Trophoblast cell (in vitro differentiated cells and primary cell): ENCODE measurements at regions not wholly inside any gene's neighbourhood (a gene's known extent, or its start where the extent isn't known, plus 50 kb on each side); places are given as distances from the start of the nearest gene placed in this dataset.
"Not testable (repeated sequence)": the region's sequence is repeated elsewhere in the genome, so short reads cannot be mapped to it uniquely, and the experiment has no call there.

Source experiments
- DNase-seq, 2 donors: peaks; one replicate each; pipeline ENCODE4 v3.0.0-alpha.2; 2016
- H2AFZ ChIP-seq: 2 replicates; pipeline ENCODE4 v1.6.1; 2013; ENCODE audit warnings: low read length, moderate library complexity, mild to moderate bottlenecking; ENCODE audit not compliant: insufficient read depth, poor library complexity
- H2AK5ac ChIP-seq: 2 replicates; pipeline ENCODE4 v1.6.1; 2013; ENCODE audit warnings: mild to moderate bottlenecking, low read length
- H2BK120ac ChIP-seq: 2 replicates; pipeline ENCODE4 v1.6.1; 2013; ENCODE audit warnings: low read length, mild to moderate bottlenecking, moderate library complexity; ENCODE audit not compliant: insufficient read depth, poor library complexity
- H2BK12ac ChIP-seq: 2 replicates; pipeline ENCODE4 v1.6.1; 2013; ENCODE audit warnings: mild to moderate bottlenecking, low read length, moderate library complexity
- H2BK5ac ChIP-seq: 2 replicates; pipeline ENCODE4 v1.6.1; 2013; ENCODE audit warnings: low read length, low read depth, moderate library complexity, mild to moderate bottlenecking; ENCODE audit not compliant: poor library complexity
- H3K14ac ChIP-seq: 2 replicates; pipeline ENCODE4 v1.6.1; 2013; ENCODE audit warnings: mild to moderate bottlenecking, low read length
- H3K18ac ChIP-seq: 2 replicates; pipeline ENCODE4 v1.6.1; 2013; ENCODE audit warnings: mild to moderate bottlenecking, low read length
- H3K23ac ChIP-seq: 2 replicates; pipeline ENCODE4 v1.6.1; 2013; ENCODE audit warnings: low read length
- H3K27ac ChIP-seq: 2 replicates; pipeline ENCODE4 v1.5.1; 2013; ENCODE audit warnings: low read depth, mild to moderate bottlenecking, inconsistent platforms, low read length, moderate library complexity
- H3K27me3 ChIP-seq: 2 replicates; pipeline ENCODE4 v1.6.1; 2013; ENCODE audit warnings: inconsistent platforms, mild to moderate bottlenecking, low read length, moderate library complexity; ENCODE audit not compliant: insufficient read depth
- H3K36me3 ChIP-seq, 2 experiments: 1 replicate in 1 of 2; 2 replicates in 1 of 2; pipeline ENCODE4 v1.6.1; 2013; ENCODE audit warnings: low read length in 2 of 2, mild to moderate bottlenecking in 2 of 2, moderate library complexity in 1 of 2; ENCODE audit not compliant: insufficient read depth in 2 of 2, control insufficient read depth in 1 of 2
- H3K4ac ChIP-seq: 2 replicates; pipeline ENCODE4 v1.6.1; 2013; ENCODE audit warnings: low read depth, mild to moderate bottlenecking, low read length, moderate library complexity
- H3K4me1 ChIP-seq, 2 experiments: 1 replicate in 1 of 2; 2 replicates in 1 of 2; pipeline ENCODE4 v1.6.1; 2013; ENCODE audit warnings: low read length in 2 of 2, mild to moderate bottlenecking in 2 of 2, moderate library complexity in 1 of 2; ENCODE audit not compliant: insufficient read depth in 2 of 2, control insufficient read depth in 1 of 2
- H3K4me2 ChIP-seq: 2 replicates; pipeline ENCODE4 v1.6.1; 2013; ENCODE audit warnings: inconsistent platforms, mild to moderate bottlenecking, low read length, moderate library complexity
- H3K4me3 ChIP-seq: 2 replicates; pipeline ENCODE4 v1.5.1; 2013; ENCODE audit warnings: mild to moderate bottlenecking, low read depth, low read length, inconsistent platforms
- H3K79me1 ChIP-seq: one replicate; pipeline ENCODE4 v1.6.1; 2013; ENCODE audit warnings: low read length
- H3K79me2 ChIP-seq: 2 replicates; pipeline ENCODE4 v1.6.1; 2013; ENCODE audit warnings: low read length, mild to moderate bottlenecking; ENCODE audit not compliant: control insufficient read depth, insufficient read depth, poor library complexity
- H3K9ac ChIP-seq: 2 replicates; pipeline ENCODE4 v1.6.1; 2013; ENCODE audit warnings: mild to moderate bottlenecking, low read length
- H3K9me3 ChIP-seq: 2 replicates; pipeline ENCODE4 v1.6.1; 2013; ENCODE audit warnings: low read depth, mild to moderate bottlenecking, control low read depth, inconsistent platforms, low read length; ENCODE audit not compliant: insufficient read depth
- H4K12ac ChIP-seq: 2 replicates; pipeline ENCODE4 v1.6.1; 2013; ENCODE audit warnings: low read depth, mild to moderate bottlenecking, low read length, moderate library complexity
- H4K8ac ChIP-seq: 2 replicates; pipeline ENCODE4 v1.6.1; 2013; ENCODE audit warnings: low read depth, mild to moderate bottlenecking, low read length, moderate library complexity
- H4K91ac ChIP-seq: one replicate; pipeline ENCODE4 v1.6.1; 2013; ENCODE audit warnings: low read depth, mild to moderate bottlenecking, low read length, moderate library complexity
- WGBS: extraction: QIAGEN DNeasy Blood & Tissue Kit; methylation state at CpG from one replicate; pipeline ENCODE4 v1.1.7; 2013; ENCODE audit warnings: missing lambda C conversion rate; ENCODE audit not compliant: insufficient read length, insufficient coverage; ENCODE audit errors: extremely low coverage; 5-methylcytosine and 5-hydroxymethylcytosine counted together

- Histone ChIP-seq H4K12ac (no peak overlapping the region), H3K79me1 (peaks cover 28% of the 10 kb centered on the region), H3K4me2 (no peak overlapping the region), H3K27me3 (no peaks in the 10 kb centered on the region), H2BK120ac (peak overlapping the region; percentile 90), H2BK12ac (peak overlapping the region; percentile 66), H3K4ac (no peak overlapping the region), H3K4me1 (peaks cover 19 to 23% of the 10 kb centered on the region in 2 experiments), H4K8ac (no peak overlapping the region), H2AK5ac (no peak overlapping the region), H3K23ac (no peak overlapping the region), H3K9ac (no peak overlapping the region), H3K4me3 (no peak overlapping the region), H2BK5ac (no peak overlapping the region), H3K27ac (no peak overlapping the region), H3K9me3 (no peaks in the 10 kb centered on the region), H3K18ac (no peak overlapping the region), H3K36me3 (no peaks in the 10 kb centered on the region), H4K91ac (peak overlapping the region; percentile 38), H3K79me2 (no peaks in the 10 kb centered on the region), H3K14ac (peak overlapping the region; percentile 40), H2AFZ (no peak overlapping the region)
- DNase-seq: peak in 1 of 2 donors; percentile 40
- no CpG with 5 or more reads among the region's 9 CpGs for WGBS
Observed at GRCh38 chr6:30816791-30817739, 67.3 kb upstream of the DDR1 start.

- Histone ChIP-seq H3K79me1 (peaks cover 28% of the 10 kb centered on the region), H2AK5ac (peak overlapping the region; percentile 55), H2BK120ac (peak overlapping the region; percentile 15), H4K91ac (peak overlapping the region; percentile 48), H3K4me1 (peaks cover 19 to 25% of the 10 kb centered on the region in 2 experiments), H2BK12ac (peak overlapping the region; percentile 18)
- not testable (repeated sequence) for H3K27ac ChIP-seq, H2AFZ ChIP-seq, H3K4me3 ChIP-seq, H3K27me3 ChIP-seq, H3K36me3 ChIP-seq, H3K79me2 ChIP-seq, H4K12ac ChIP-seq, H3K4me2 ChIP-seq, H3K23ac ChIP-seq, H3K18ac ChIP-seq, H2BK5ac ChIP-seq, H3K4ac ChIP-seq, H3K9ac ChIP-seq, H4K8ac ChIP-seq, DNase-seq, H3K9me3 ChIP-seq, H3K14ac ChIP-seq
- WGBS: no CpG with 5 or more reads among the region's 34 CpGs
Observed at GRCh38 chr6:30816296-30816695, 68.0 kb upstream of the DDR1 start.

GRCh38 chr6:30815041-30815742, 69.1 kb upstream of the DDR1 start:
- WGBS: no CpG with 5 or more reads among the region's 12 CpGs
- not testable (repeated sequence) for H3K4me3 ChIP-seq, H3K14ac ChIP-seq, H3K27ac ChIP-seq, H3K79me2 ChIP-seq, H3K4ac ChIP-seq, H2BK5ac ChIP-seq, H3K9ac ChIP-seq, H3K4me2 ChIP-seq, H2AFZ ChIP-seq, H3K27me3 ChIP-seq, H3K9me3 ChIP-seq, DNase-seq, H3K23ac ChIP-seq, H3K36me3 ChIP-seq, H3K18ac ChIP-seq, H2AK5ac ChIP-seq, H4K12ac ChIP-seq, H2BK12ac ChIP-seq
- peaks cover 25 to 31% of the 10 kb centered on the region in 2 experiments for H3K4me1 ChIP-seq
- peak overlapping the region; percentile 32 for H4K8ac ChIP-seq
- peaks cover 28% of the 10 kb centered on the region for H3K79me1 ChIP-seq
- H4K91ac ChIP-seq: peak overlapping the region; percentile 63
- H2BK120ac ChIP-seq: peak overlapping the region; percentile 8

GRCh38 chr6:30814146-30815040, 69.9 kb upstream of the DDR1 start:
- H3K27ac ChIP-seq: peak overlapping the region; percentile 72

More at GRCh38 chr6:30814146-30815040, 69.9 kb upstream of the DDR1 start:
- Histone ChIP-seq H3K9ac (no peak overlapping the region), H4K91ac (peak overlapping the region; percentile 71), H2BK120ac (peak overlapping the region; percentile 50), H3K79me1 (peaks cover 20% of the 10 kb centered on the region), H3K4ac (peak overlapping the region; percentile 70), H3K4me2 (no peak overlapping the region), H4K8ac (no peak overlapping the region), H3K4me1 (peaks cover 18 to 24% of the 10 kb centered on the region in 2 experiments), H2BK5ac (peak overlapping the region; percentile 38), H3K79me2 (no peaks in the 10 kb centered on the region), H3K27me3 (no peaks in the 10 kb centered on the region), H3K36me3 (no peaks in the 10 kb centered on the region), H2AK5ac (peak overlapping the region; percentile 66), H3K9me3 (no peaks in the 10 kb centered on the region), H3K4me3 (no peak overlapping the region), H3K14ac (peak overlapping the region; percentile 18), H2AFZ (no peak overlapping the region), H3K18ac (no peak overlapping the region), H2BK12ac (peak overlapping the region; percentile 73), H4K12ac (no peak overlapping the region), H3K23ac (no peak overlapping the region)
- DNase-seq: peak; percentile 61 to 70
- WGBS: no CpG with 5 or more reads among the region's 11 CpGs
